ENCODE measurements at regions not wholly inside any gene's neighbourhood (a gene's known extent, or its start where the extent isn't known, plus 50 kb on each side); places are given as distances from the start of the nearest gene placed in this dataset.

GRCh38 chr13:97753942-97754670 is 199.4 kb upstream of the IPO5 start:
- Histone ChIP-seq H3K4me2 (ENCODE audit: low read length) (no peak overlapping the region), H3K79me2 (ENCODE audit: insufficient read depth, low read length) (no peaks in the 10 kb centered on the region), H2AFZ (ENCODE audit: low read length) (no peak overlapping the region), H3K9me2 (ENCODE audit: low read depth, low read length) (no peaks in the 10 kb centered on the region), H3K27ac (ENCODE audit: low read depth, low read length, poor library complexity, severe bottlenecking) (no peak overlapping the region), H3K4me1 (ENCODE audit: insufficient read depth, low read length, severe bottlenecking) (no peaks in the 10 kb centered on the region), H3F3A (ENCODE audit: insufficient read depth, low read length) (no peaks in the 10 kb centered on the region), H3K36me3 (ENCODE audit: insufficient read depth, low read length) (no peaks in the 10 kb centered on the region), H3K9ac (ENCODE audit: low read length) (no peak overlapping the region), H4K20me1 (ENCODE audit: insufficient read depth, low read length) (no peaks in the 10 kb centered on the region), H3K9me3 (ENCODE audit: low read length) (no peaks in the 10 kb centered on the region), H3K27me3 (ENCODE audit: insufficient read depth, low read length) (no peaks in the 10 kb centered on the region), H3K4me3 (ENCODE audit: low read depth, low read length, poor library complexity, severe bottlenecking) (no peak overlapping the region)
- TF ChIP-seq EZH2 (IDR thresholded peaks at IDR 0.05; ENCODE audit: borderline replicate concordance, low read length) = no peak
- TF ChIP-seq CTCF (IDR thresholded peaks at IDR 0.05; ENCODE audit: low read length) = peak; percentile 53

GRCh38 chr13:97757807-97758206 is 195.7 kb upstream of the IPO5 start:
- TF ChIP-seq CTCF (IDR thresholded peaks at IDR 0.05; ENCODE audit: low read length) = no peak
- TF ChIP-seq EZH2 (IDR thresholded peaks at IDR 0.05; ENCODE audit: borderline replicate concordance, low read length) = no peak
- no peak overlapping the region for H3K9ac ChIP-seq (ENCODE audit: low read length)
- no peaks in the 10 kb centered on the region for H3K9me3 ChIP-seq (ENCODE audit: low read length)
- no peaks in the 10 kb centered on the region for H3K79me2 ChIP-seq (ENCODE audit: insufficient read depth, low read length)
- no peaks in the 10 kb centered on the region for H3K36me3 ChIP-seq (ENCODE audit: insufficient read depth, low read length)
- H3K4me3 ChIP-seq (ENCODE audit: low read depth, low read length, poor library complexity, severe bottlenecking) = no peak overlapping the region
- H3K4me1 ChIP-seq (ENCODE audit: insufficient read depth, low read length, severe bottlenecking) = no peaks in the 10 kb centered on the region
- H3K9me2 ChIP-seq (ENCODE audit: low read depth, low read length) = no peaks in the 10 kb centered on the region
- H3K27ac ChIP-seq (ENCODE audit: low read depth, low read length, poor library complexity, severe bottlenecking) = no peak overlapping the region
- no peaks in the 10 kb centered on the region; the same call in 1 of the 2 replicates for H3K27me3 ChIP-seq (ENCODE audit: insufficient read depth, low read length)
- H2AFZ ChIP-seq (ENCODE audit: low read length) = no peak overlapping the region
- no peaks in the 10 kb centered on the region for H4K20me1 ChIP-seq (ENCODE audit: insufficient read depth, low read length)
- no peaks in the 10 kb centered on the region for H3F3A ChIP-seq (ENCODE audit: insufficient read depth, low read length)
- H3K4me2 ChIP-seq (ENCODE audit: low read length) = no peak overlapping the region

- Histone ChIP-seq H3K4me1 (ENCODE audit: insufficient read depth, low read length, severe bottlenecking) (no peaks in the 10 kb centered on the region), H3K9me2 (ENCODE audit: low read depth, low read length) (no peaks in the 10 kb centered on the region), H3K27ac (ENCODE audit: low read depth, low read length, poor library complexity, severe bottlenecking) (no peak overlapping the region), H3K36me3 (ENCODE audit: insufficient read depth, low read length) (no peaks in the 10 kb centered on the region), H3K79me2 (ENCODE audit: insufficient read depth, low read length) (no peaks in the 10 kb centered on the region), H2AFZ (ENCODE audit: low read length) (no peak overlapping the region), H3K4me3 (ENCODE audit: low read depth, low read length, poor library complexity, severe bottlenecking) (no peak overlapping the region), H4K20me1 (ENCODE audit: insufficient read depth, low read length) (no peaks in the 10 kb centered on the region), H3K4me2 (ENCODE audit: low read length) (no peak overlapping the region), H3K9ac (ENCODE audit: low read length) (no peak overlapping the region), H3K9me3 (ENCODE audit: low read length) (no peaks in the 10 kb centered on the region), H3K27me3 (ENCODE audit: insufficient read depth, low read length) (no peaks in the 10 kb centered on the region; the same call in 1 of the 2 replicates), H3F3A (ENCODE audit: insufficient read depth, low read length) (no peaks in the 10 kb centered on the region)
- TF ChIP-seq CTCF (IDR thresholded peaks at IDR 0.05; ENCODE audit: low read length) = no peak
- no peak for TF ChIP-seq EZH2 (IDR thresholded peaks at IDR 0.05; ENCODE audit: borderline replicate concordance, low read length)
Measured at GRCh38 chr13:97758317-97758716, 195.2 kb upstream of the IPO5 start.

Measured in OCI-LY1 (cell line).